ENCODE measurements at regions not wholly inside any gene's neighbourhood (a gene's known extent, or its start where the extent isn't known, plus 50 kb on each side); places are given as distances from the start of the nearest gene placed in this dataset.

DNA sequence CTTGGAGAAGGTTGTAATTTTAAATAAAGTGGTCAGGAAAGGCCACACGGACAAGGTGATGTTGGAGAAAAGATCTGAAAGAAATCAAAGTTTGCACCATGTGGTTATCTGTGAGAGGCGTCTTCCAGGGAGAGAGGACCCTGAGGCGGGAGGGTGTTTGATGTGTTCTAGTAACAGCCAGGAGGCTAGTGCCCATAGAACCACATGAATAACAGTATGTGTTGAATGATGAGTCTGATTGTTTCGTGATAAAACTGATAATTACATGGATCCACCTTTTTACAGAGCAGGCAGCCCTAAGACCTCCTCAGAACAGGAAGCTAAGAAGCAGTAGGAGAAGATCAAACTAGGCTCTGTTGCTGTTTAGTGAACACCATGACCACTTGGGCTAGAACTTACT, 91.4 kb downstream of the SCG2 start:
- DNase-seq (no peak), ATAC-seq (ENCODE audit: low read depth) (no peak)
- no peaks in the 10 kb centered on the region for H3K4me1 Mint-ChIP-seq
- ChIA-PET CTCF (no interaction called here), POLR2A (no interaction called here)
- Histone ChIP-seq H3K4me3 (ENCODE audit: control extremely low read depth in 1 of 5, extremely low read depth in 1 of 5, insufficient read depth in 1 of 5, low read depth in 2 of 5, low read length in 4 of 5) (no peak overlapping the region), H3K27ac (ENCODE audit: low read length in 2 of 2) (no peak overlapping the region), H3K9ac (ENCODE audit: low read length) (no peak overlapping the region), H3K79me2 (ENCODE audit: control insufficient read depth, insufficient read depth, low read length) (no peaks in the 10 kb centered on the region), H3K4me2 (replicated peaks; ENCODE audit: low read depth, low read length, poor library complexity, severe bottlenecking) (no peak overlapping the region), H2AFZ (ENCODE audit: insufficient read depth, low read depth, low read length, poor library complexity, severe bottlenecking) (no peak overlapping the region), H3K9me3 (ENCODE audit: control extremely low read depth in 1 of 3, control insufficient read depth in 2 of 3, insufficient read depth in 1 of 3, low read length in 2 of 3) (no peaks in the 10 kb centered on the region), H3K36me3 (replicated peaks in 1 of 2; ENCODE audit: control extremely low read depth in 1 of 2, control insufficient read depth in 1 of 2, extremely low read depth in 1 of 2, insufficient read depth in 2 of 2, low read length in 1 of 2) (no peaks in the 10 kb centered on the region), H4K20me1 (ENCODE audit: control insufficient read depth, insufficient read depth, low read length, poor library complexity, severe bottlenecking) (no peaks in the 10 kb centered on the region), H3K4me1 (ENCODE audit: control insufficient read depth in 2 of 2, insufficient read depth in 2 of 2, low read length in 2 of 2) (no peaks in the 10 kb centered on the region), H3K27me3 (replicated peaks in 1 of 4; ENCODE audit: control extremely low read depth in 1 of 4, control insufficient read depth in 3 of 4, insufficient read depth in 4 of 4, low read length in 3 of 4) (no peaks in the 10 kb centered on the region)
- 68% methylated on average over 2 of the region's 4 CpGs for WGBS (ENCODE audit: insufficient coverage)
- intact Hi-C loops (cut with micrococcal nuclease) = no loop called here
- peaks cover 4% of the 10 kb centered on the region for H3K27me3 Mint-ChIP-seq
- H3K27ac Mint-ChIP-seq = no peak overlapping the region
- no peak for TF ChIP-seq EZH2 (IDR thresholded peaks at IDR 0.05; ENCODE audit: borderline replicate concordance, insufficient read depth, low read depth, low read length, poor library complexity, severe bottlenecking)
- TF ChIP-seq, protein P1, sequence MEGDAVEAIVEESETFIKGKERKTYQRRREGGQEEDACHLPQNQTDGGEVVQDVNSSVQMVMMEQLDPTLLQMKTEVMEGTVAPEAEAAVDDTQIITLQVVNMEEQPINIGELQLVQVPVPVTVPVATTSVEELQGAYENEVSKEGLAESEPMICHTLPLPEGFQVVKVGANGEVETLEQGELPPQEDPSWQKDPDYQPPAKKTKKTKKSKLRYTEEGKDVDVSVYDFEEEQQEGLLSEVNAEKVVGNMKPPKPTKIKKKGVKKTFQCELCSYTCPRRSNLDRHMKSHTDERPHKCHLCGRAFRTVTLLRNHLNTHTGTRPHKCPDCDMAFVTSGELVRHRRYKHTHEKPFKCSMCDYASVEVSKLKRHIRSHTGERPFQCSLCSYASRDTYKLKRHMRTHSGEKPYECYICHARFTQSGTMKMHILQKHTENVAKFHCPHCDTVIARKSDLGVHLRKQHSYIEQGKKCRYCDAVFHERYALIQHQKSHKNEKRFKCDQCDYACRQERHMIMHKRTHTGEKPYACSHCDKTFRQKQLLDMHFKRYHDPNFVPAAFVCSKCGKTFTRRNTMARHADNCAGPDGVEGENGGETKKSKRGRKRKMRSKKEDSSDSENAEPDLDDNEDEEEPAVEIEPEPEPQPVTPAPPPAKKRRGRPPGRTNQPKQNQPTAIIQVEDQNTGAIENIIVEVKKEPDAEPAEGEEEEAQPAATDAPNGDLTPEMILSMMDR (IDR thresholded peaks at IDR 0.05) = no peak
- no peak overlapping the region for H3K4me3 Mint-ChIP-seq
- peaks cover 2% of the 10 kb centered on the region for H3K9me3 Mint-ChIP-seq (ENCODE audit: insufficient read depth)

DNA sequence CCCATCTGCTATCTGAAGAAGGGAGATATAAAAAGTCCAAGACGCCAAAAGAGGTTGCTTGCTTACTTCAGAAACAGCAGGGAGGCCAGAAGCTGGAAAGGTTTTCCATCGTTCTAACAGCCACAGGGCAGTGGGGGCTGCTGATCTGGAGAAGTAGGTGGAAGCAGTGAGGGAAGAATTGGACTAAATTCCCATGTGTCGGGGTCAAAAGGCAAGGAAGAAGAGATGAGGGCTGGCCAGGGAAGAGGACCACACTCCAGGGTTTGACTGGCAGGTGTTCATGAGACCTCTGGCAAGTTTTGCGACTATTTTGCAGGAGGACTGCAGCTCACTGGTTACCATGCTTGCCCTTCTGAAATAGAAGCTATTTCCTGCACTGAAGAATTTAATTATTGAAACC, 91.0 kb downstream of the SCG2 start:
- Histone ChIP-seq H2AFZ (ENCODE audit: insufficient read depth, low read depth, low read length, poor library complexity, severe bottlenecking) (no peak overlapping the region), H3K27me3 (replicated peaks in 1 of 4; ENCODE audit: control extremely low read depth in 1 of 4, control insufficient read depth in 3 of 4, insufficient read depth in 4 of 4, low read length in 3 of 4) (no peaks in the 10 kb centered on the region)

More for the DNA sequence above, 91.0 kb downstream of the SCG2 start:
- Histone ChIP-seq H3K79me2 (ENCODE audit: control insufficient read depth, insufficient read depth, low read length) (no peaks in the 10 kb centered on the region), H4K20me1 (ENCODE audit: control insufficient read depth, insufficient read depth, low read length, poor library complexity, severe bottlenecking) (no peaks in the 10 kb centered on the region), H3K27ac (ENCODE audit: low read length in 2 of 2) (no peak overlapping the region), H3K4me2 (replicated peaks; ENCODE audit: low read depth, low read length, poor library complexity, severe bottlenecking) (no peak overlapping the region), H3K36me3 (replicated peaks in 1 of 2; ENCODE audit: control extremely low read depth in 1 of 2, control insufficient read depth in 1 of 2, extremely low read depth in 1 of 2, insufficient read depth in 2 of 2, low read length in 1 of 2) (no peaks in the 10 kb centered on the region), H3K9me3 (ENCODE audit: control extremely low read depth in 1 of 3, control insufficient read depth in 2 of 3, insufficient read depth in 1 of 3, low read length in 2 of 3) (no peaks in the 10 kb centered on the region), H3K4me1 (ENCODE audit: control insufficient read depth in 2 of 2, insufficient read depth in 2 of 2, low read length in 2 of 2) (no peaks in the 10 kb centered on the region), H3K4me3 (ENCODE audit: control extremely low read depth in 1 of 5, extremely low read depth in 1 of 5, insufficient read depth in 1 of 5, low read depth in 2 of 5, low read length in 4 of 5) (no peak overlapping the region), H3K9ac (ENCODE audit: low read length) (no peak overlapping the region)
- Mint-ChIP-seq H3K27me3 (peaks cover 4% of the 10 kb centered on the region), H3K9me3 (ENCODE audit: insufficient read depth) (peaks cover 2% of the 10 kb centered on the region), H3K4me3 (no peak overlapping the region), H3K4me1 (no peaks in the 10 kb centered on the region), H3K27ac (no peak overlapping the region)
- DNase-seq (no peak), ATAC-seq (ENCODE audit: low read depth) (no peak)
- 89% methylated on average over 2 of the region's 4 CpGs for WGBS (ENCODE audit: insufficient coverage)
- ChIA-PET POLR2A (no interaction called here), CTCF (no interaction called here)
- TF ChIP-seq, protein P1 (IDR thresholded peaks at IDR 0.05) = no peak
- intact Hi-C loops (cut with micrococcal nuclease) = no loop called here

Measured in B cell (primary cell).